NCI-H2227 (cell line): ENCODE measurements at regions not wholly inside any gene's neighbourhood (a gene's known extent, or its start where the extent isn't known, plus 50 kb on each side); places are given as distances from the start of the nearest gene placed in this dataset.

Source experiments
- DNase-seq: peaks from one replicate; lab custom pipeline; 2025; ENCODE audit not compliant: unreplicated experiment; lab: John Stamatoyannopoulos, UW

DNA sequence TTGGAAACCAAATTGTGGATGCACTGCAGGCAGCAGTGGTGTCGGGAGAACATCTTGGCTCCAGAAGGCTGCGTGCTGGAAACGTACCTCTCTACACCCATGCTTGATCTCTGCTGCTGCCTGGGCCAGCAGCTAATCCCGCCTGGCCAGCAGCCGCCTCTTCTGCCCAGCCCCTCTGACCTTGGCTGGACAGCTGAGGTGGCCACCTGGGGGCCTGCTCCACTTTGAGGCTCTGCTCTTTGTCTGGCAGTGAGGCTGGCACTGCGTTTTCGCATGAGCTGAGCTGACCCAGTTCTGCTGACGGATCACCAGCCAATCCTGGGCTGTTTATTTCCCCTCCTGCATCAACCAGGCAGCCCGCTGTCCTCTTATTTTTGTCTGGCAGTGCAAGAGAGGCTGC lies 154.9 kb downstream of the TENT4A start:
- no peak for DNase-seq

- no peak for DNase-seq
These were observed 155.5 kb downstream of the TENT4A start for GRCh38 chr5:6868575-6869215.

DNA sequence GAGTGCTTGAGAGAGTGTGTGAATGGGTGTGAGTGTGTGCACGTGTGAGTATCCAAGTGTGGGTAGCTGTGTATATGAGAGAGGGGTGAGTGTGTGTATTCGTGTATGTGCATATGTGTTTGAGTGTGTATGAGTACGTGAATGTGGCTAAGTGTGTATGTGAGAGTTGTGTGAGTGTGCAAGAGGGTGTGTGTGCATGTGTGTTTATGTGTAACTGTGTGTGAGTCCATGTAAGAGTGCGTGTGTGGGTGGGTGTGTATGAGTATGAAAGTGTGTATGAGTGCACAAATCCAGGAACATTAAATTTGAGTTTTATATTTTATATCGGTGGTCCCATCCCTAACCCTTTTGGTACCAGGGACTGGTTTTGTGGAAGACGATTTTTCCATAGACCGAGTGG lies 156.4 kb downstream of the TENT4A start:
- DNase-seq: no peak

DNA sequence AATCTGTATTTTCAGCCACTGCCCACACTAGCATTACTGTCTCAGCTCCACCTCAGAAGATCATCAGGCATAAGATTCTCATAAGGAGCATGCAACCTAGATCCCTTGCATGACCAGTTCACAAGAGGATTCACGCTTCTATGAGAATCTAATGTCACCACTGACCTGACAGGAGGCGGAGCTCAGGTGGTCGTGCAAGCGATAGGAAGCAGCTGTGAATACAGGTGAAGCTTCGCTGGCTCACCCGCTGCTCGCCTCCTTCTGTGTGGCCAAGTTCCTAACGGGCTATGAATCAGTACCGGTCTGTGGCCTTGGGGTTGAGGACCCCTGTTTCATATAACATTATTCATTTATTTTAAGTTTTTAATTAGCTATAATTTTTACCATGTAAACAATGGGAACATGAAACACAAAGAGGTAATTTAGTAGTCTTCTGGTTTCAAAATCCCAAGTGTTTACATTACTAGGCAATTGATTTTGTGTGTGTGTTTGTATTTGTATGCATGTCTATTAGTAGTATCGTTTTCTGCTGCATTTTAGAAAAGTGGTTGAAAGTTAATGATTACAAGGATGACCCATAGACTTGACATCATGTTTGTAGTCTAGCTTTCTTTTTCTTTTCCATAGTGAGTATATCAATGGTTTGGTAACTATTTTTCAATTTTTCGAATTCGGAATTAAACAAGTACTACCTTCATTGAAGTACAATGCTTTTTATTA lies 159.4 kb downstream of the TENT4A start:
- no peak for DNase-seq

GRCh38 chr5:6873359-6873758 lies 160.1 kb downstream of the TENT4A start:
- no peak for DNase-seq

- no peak for DNase-seq
These were observed 162.1 kb downstream of the TENT4A start for GRCh38 chr5:6875376-6875775.

GRCh38 chr5:6877986-6878828 lies 165.0 kb downstream of the TENT4A start:
- DNase-seq: no peak

DNA sequence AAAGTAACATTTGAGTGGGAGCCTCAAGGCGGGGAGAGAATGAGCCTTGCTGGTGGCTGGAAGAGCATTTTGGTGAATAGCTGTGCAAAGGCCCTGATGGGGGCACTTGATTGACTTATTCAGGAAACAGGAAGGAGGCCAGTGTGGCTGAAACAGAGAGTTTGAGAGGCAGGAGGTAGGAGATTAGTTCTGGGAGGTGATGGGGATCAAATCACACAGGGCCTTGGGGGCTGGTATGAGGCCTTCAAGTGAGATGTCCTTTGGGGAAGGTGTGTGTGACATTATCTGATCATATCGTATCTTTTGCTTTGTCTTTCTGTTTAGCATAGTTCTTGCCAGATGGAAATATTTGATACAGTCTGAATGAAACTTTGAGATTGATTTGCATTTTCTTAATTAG lies 172.3 kb downstream of the TENT4A start:
- DNase-seq: no peak

- no peak for DNase-seq
These were observed 173.6 kb downstream of the TENT4A start for GRCh38 chr5:6886866-6887265.

DNA sequence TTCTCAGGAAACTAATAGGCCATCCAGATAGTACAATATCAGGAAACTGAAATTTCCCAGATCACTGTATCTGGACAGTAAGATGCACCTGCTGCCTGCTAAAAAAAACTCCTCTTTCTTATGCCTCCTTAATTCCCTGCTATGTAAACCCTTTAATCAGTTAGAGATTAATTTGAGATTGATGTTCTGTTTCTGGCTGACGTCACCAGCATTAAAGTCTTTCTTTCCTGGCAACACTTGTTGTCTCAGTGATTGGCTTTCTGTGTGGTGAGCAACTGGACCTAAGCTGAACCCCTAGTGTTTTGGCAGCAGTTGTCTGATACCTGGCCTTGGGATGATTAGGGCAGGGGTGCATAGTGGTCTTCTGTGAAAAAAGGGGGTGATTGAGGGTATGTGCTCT lies 175.8 kb downstream of the TENT4A start:
- DNase-seq: no peak

- DNase-seq: no peak
These were observed 186.0 kb downstream of the TENT4A start for GRCh38 chr5:6899221-6899620.

DNA sequence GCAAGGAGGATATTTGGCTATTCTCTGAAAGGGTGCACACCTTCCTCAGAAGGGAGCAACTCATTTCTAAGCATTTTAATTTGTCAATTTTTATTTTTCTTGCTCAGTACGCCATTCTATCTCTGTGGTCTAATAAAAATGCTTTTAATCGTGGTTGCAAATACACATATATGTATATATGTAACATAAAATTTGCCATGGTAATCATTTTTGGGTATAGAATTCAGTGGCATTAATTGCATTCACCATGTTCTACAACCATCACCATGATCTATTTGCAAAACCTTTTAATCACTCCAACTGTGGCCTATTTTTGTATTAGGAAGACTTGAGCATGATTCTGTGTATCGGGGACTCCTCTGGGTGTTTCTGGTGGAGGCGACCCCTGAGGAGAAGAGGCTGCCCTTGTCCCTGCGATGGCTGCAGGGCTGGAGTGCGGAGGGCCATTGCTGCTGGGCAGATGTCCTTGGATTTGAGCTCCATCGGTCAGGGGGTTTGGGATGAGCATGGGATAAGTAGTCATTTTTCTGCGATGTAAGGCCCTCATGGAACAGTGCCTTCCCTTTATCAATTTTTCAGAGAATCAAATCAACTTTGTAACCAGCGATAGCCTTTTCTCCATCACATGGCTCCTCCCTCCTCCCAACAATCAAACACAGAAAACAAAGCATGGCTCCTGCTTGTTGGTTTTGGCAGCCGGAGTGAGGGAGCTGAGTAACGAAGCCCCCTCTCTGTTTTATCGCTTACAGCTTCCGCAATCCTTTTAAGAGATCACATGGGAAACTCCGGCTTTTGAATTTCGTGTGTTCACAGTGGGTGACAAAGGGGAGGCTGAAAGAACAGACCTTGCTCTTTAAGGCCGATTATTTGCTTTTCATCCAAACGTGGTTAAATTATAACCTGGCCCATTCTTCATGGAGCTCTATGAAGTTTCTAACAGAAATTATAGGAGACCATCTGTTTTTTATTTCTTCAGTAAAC lies 187.3 kb downstream of the TENT4A start:
- DNase-seq: peak; percentile 39

GRCh38 chr5:6902094-6902493 lies 188.9 kb downstream of the TENT4A start:
- no peak for DNase-seq

- DNase-seq: no peak
These were observed 189.4 kb downstream of the TENT4A start for GRCh38 chr5:6902597-6902996.

DNA sequence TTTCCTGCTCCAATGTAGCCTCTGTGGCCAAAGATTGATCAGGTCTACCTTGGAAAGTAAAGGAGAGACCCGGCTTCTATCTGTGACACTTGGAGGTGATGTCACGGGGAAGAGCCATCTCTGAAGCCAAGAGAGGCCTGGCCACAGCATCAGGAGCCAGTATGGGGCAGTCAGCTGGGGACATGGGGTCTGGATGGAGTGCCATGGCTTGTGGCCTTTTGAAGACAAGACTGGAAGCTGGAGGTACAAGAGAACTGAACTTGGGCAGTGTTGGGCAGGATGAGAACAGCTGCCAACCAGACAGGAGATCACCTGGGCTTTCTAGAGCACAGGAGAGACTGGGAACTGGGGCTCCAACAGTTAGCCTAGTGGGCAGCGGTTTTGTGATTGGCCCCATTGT lies 190.7 kb downstream of the TENT4A start:
- no peak for DNase-seq

DNA sequence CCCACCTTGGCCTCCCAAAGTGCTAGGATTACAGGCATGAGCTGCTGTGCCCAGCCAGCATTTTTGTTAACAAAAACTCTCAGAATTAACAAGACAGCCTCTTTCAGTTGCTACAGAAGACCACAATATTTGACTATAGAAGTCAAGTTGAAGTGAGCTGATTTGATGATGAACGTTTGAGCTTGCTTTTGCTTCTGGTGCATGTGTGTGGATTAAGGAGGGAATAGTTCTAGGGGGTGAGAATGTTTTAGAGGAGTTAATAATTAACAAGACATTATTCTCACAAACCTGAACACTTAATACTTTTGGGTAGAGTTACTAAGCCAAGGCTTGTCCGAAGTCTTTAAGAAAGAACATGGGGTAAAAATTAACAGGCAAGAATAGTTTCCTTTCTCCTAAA lies 191.6 kb downstream of the TENT4A start:
- no peak for DNase-seq

DNA sequence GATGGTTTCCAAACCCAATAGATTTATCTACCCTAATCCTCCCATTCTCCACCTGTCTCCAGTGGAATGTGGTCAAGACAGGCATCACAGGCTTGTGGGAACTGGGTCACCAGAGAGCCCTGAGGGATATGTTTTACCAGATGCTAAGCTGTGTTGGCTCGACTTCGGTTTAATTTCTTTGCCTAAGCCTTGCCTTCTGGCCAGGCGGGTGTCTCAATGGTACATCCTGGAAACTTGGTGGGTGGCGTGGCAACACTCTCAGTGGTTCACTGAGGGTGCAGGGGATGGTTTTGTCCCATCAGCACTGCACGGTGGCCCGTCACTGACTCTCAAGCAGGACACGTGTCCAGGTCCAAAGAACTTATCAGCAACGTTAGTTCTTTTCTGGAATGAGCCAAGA lies 192.2 kb downstream of the TENT4A start:
- DNase-seq: no peak

DNA sequence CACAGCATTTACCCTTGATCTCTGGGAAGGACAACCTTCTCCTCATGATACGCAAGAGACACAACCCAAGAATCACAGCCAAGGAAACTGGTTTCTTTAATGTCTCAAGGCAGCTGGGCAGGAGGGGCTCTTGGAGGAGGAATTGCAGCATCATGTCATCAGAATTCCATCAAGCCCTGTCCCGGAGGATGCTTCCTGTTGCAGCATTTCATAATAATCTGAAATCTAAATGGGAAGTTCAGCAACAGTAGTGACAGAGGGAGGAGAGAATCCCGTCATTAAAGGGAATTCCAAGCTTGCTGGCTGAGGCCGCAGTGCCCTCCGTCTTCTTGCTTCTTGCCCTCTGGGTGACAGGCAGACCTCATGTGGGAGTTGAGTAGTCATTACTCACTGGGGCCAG lies 192.7 kb downstream of the TENT4A start:
- DNase-seq: no peak

DNA sequence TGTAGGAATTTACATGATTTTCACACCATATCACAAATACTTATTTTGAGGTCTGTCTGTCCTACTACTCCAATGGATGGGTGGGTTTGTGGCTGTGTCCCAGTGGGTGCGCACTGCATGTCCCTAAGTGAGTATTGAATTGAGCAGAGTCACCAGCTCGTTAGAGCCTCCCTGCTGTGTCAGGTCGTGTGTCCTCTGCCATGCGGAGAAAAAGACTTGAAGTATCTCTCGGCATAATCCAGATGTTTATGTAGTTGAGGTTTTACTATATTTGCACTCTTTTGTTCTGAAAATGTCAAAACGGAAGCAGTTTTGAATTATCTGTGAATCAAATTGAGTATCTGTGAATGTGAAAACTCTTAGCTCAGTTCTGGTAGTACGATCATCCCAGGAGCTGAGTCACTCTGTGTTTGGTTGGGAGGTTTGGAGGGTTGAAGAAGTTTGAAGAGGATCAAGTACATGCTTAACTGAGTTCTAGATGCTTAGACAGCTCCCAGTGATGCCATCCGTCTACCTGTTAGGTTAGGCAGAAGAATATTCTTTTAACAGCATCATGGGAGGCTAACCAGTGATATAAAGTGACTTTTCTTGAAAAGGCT lies 194.2 kb downstream of the TENT4A start:
- DNase-seq: no peak

DNA sequence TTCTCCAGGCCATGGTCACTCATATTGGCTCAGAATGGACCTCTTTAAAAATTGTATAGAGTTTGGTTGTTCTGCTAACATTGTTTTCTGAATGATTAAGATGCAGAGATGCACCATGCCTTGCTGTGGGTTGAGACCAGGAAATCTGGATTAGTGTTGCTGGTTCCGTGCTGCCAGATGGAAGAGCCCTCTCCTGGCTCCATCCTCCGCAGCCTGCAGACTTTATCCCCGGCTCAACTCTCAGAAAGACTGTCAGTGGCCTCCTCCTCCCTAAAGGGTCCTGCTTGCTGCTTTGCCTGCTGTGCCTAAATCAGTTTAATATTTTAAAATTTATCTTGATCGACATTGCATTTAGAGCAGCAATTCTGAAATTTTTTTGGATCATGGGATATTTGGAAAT lies 196.7 kb downstream of the TENT4A start:
- DNase-seq: no peak
